ENCODE measurements at regions not wholly inside any gene's neighbourhood (a gene's known extent, or its start where the extent isn't known, plus 50 kb on each side); places are given as distances from the start of the nearest gene placed in this dataset.

DNA sequence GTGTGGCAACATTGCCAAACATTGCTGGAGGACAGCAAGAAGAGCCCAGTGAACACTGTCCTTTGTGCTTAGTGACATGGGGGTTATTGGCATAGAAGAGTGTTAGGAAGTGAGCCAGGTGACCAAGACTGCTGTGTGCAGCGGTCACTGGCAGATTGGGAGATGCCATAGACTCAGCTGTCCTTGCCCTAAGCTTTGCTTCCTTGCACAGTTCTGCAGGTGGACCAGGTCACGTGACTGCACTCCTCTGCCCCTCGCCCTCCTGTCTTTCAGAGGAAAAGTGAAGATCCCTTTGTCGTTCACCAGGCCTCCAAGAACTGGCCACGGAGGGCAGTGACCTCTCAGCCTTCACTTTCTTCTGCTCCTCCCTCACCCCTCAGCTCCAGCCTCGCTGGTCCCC lies 215.6 kb upstream of the SMIM21 start:
- TF ChIP-seq CTCF (IDR thresholded peaks at IDR 0.05) (no peak), POLR2A (IDR thresholded peaks at IDR 0.05) (no peak)
